MM.1S (cell line): ENCODE measurements at regions not wholly inside any gene's neighbourhood (a gene's known extent, or its start where the extent isn't known, plus 50 kb on each side); places are given as distances from the start of the nearest gene placed in this dataset.

Experiments used
- DNase-seq: peaks from one replicate; pipeline ENCODE4 v3.0.0-alpha.2; 2015
- H2AFZ ChIP-seq: fragments of 300-600 bp; sonication (generic); 2 replicates; pipeline ENCODE4 v1.6.0; 2016; ENCODE audit warnings: antibody characterized with exemption, low read length
- H3F3A ChIP-seq: fragments of 300-600 bp; sonication (generic); 2 replicates; pipeline ENCODE4 v1.6.1; 2016; ENCODE audit warnings: mild to moderate bottlenecking, antibody characterized with exemption, low read length, moderate library complexity, mixed read lengths; ENCODE audit not compliant: insufficient read depth
- H3K27ac ChIP-seq: fragments of 300-600 bp; sonication (generic); 2 replicates; pipeline ENCODE4 v1.5.1; 2016; ENCODE audit warnings: mild to moderate bottlenecking, low read length
- H3K27me3 ChIP-seq: fragments of 300-600 bp; sonication (generic); replicated peaks from 2 replicates; pipeline ENCODE4 v1.6.0; 2016; ENCODE audit warnings: low read length; ENCODE audit not compliant: insufficient read depth
- H3K36me3 ChIP-seq: fragments of 300-600 bp; sonication (generic); replicated peaks from 2 replicates; pipeline ENCODE4 v1.6.1; 2016; ENCODE audit warnings: mild to moderate bottlenecking, low read length, mixed read lengths; ENCODE audit not compliant: insufficient read depth
- H3K4me1 ChIP-seq: fragments of 300-600 bp; sonication (generic); 2 replicates; pipeline ENCODE4 v1.6.1; 2016; ENCODE audit warnings: low read length, mixed read lengths
- H3K4me2 ChIP-seq: fragments of 300-600 bp; sonication (generic); 2 replicates; pipeline ENCODE4 v1.6.0; 2016; ENCODE audit warnings: low read depth, low read length
- H3K4me3 ChIP-seq: fragments of 300-600 bp; sonication (generic); 2 replicates; pipeline ENCODE4 v1.5.1; 2016; ENCODE audit warnings: low read length, mixed read lengths
- H3K79me2 ChIP-seq: fragments of 300-600 bp; sonication (generic); 2 replicates; pipeline ENCODE4 v1.6.1; 2016; ENCODE audit warnings: mixed run types, low read length, mixed read lengths
- H3K9ac ChIP-seq: fragments of 300-600 bp; sonication (generic); 2 replicates; pipeline ENCODE4 v1.6.1; 2016; ENCODE audit warnings: low read length, mixed read lengths
- H3K9me2 ChIP-seq: fragments of 300-600 bp; sonication (generic); replicated peaks from 2 replicates; pipeline ENCODE4 v1.6.1; 2016; ENCODE audit warnings: mild to moderate bottlenecking, low read length, mixed read lengths; ENCODE audit not compliant: insufficient read depth
- H3K9me3 ChIP-seq: fragments of 300-600 bp; sonication (generic); replicated peaks from 2 replicates; pipeline ENCODE4 v1.6.1; 2016; ENCODE audit warnings: mild to moderate bottlenecking, low read length, mixed read lengths; ENCODE audit not compliant: insufficient read depth
- H4K20me1 ChIP-seq: fragments of 300-600 bp; sonication (generic); 2 replicates; pipeline ENCODE4 v1.6.1; 2016; ENCODE audit warnings: mild to moderate bottlenecking, low read length, moderate library complexity, mixed read lengths; ENCODE audit not compliant: insufficient read depth
- CTCF ChIP-seq: fragments of 300-600 bp; sonication (generic); IDR thresholded peaks from 2 replicates; pipeline ENCODE4 v1.5.1; 2016; ENCODE audit warnings: antibody characterized with exemption, low read length, mixed read lengths
- EZH2 ChIP-seq: fragments of 300-600 bp; sonication (generic); optimal IDR thresholded peaks from 2 replicates; pipeline ENCODE3; 2017; ENCODE audit warnings: low read depth, mild to moderate bottlenecking, antibody characterized with exemption, low read length, mixed read lengths
- EZH2phosphoT487 ChIP-seq: fragments of 300-600 bp; sonication (generic); IDR thresholded peaks from 2 replicates; pipeline ENCODE4 v1.6.1; 2018; ENCODE audit warnings: antibody characterized with exemption, low read length

DNA sequence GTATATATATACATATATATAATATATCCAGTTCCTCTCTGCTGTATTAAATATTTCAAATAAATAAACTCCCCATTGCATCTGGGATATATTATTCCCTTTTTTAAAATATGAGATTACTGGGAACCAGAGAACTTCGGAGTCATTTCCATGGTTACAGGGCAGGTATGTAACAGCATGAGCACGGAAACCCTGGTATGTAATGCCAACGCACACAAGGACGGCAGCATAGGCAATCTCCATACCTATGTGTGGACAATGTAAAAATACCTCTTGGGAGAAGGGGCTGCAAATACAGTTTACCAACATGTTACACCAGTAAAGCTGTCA is 62.8 kb downstream of the NUDT10 start:
- no peak for TF ChIP-seq EZH2phosphoT487
- no peak for TF ChIP-seq EZH2
- TF ChIP-seq CTCF: peak; percentile 29; the same call in 1 of the 2 replicates
- Histone ChIP-seq H3K9ac (no peak overlapping the region), H3F3A (0 out of 2 replicates have a peak, but pooled peaks cover 6% of the 10 kb centered on the region), H4K20me1 (no peaks in the 10 kb centered on the region), H2AFZ (no peak overlapping the region), H3K27ac (no peak overlapping the region), H3K9me3 (no peaks in the 10 kb centered on the region), H3K36me3 (no peaks in the 10 kb centered on the region), H3K4me2 (peak overlapping the region; percentile 70), H3K27me3 (no peaks in the 10 kb centered on the region), H3K9me2 (no peaks in the 10 kb centered on the region), H3K79me2 (no peaks in the 10 kb centered on the region), H3K4me3 (peak overlapping the region; percentile 68), H3K4me1 (0 out of 2 replicates have a peak, but pooled peaks cover 4% of the 10 kb centered on the region)
- no peak for DNase-seq
